ENCODE measurements at regions not wholly inside any gene's neighbourhood (a gene's known extent, or its start where the extent isn't known, plus 50 kb on each side); places are given as distances from the start of the nearest gene placed in this dataset.

DNA sequence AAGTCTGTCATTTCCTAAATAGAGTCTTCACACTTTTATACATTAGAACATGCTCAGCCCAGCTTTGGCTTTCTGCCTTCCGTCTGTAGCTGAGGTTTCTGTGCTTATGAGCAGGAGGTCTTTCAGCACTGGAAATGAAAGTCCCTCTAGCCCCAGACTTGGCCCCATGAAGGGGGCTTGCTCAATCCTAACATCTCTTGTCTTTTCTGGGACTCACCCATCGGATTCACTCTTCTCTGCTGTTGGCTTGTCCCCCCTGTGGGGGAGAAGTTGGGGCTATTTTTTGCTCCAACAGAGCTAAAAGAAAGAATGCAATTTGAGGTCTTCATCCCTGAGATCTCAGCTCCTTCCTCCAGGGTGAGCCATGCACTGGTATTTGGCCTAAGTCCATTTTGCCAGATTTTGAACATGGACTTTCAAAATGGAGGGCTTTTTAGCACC is 177.7 kb downstream of the MRPL14 start:
- intact Hi-C loops (cut with DNase I) = no loop called here
- Histone ChIP-seq H3K4me3 (no peak overlapping the region), H3K4me1 (no peaks in the 10 kb centered on the region), H3K36me3 (no peaks in the 10 kb centered on the region), H3K9me3 (peaks cover 0 to 4% (median under 1%) of the 10 kb centered on the region in 4 donors), H3K27me3 (no peaks in the 10 kb centered on the region), H3K27ac (no peak overlapping the region)
- 80 to 90% methylated on average over 2 of the region's 2 CpGs for WGBS, 2 donors
- TF ChIP-seq EP300 (IDR thresholded peaks at IDR 0.05) = no peak
- TF ChIP-seq POLR2AphosphoS5 (IDR thresholded peaks at IDR 0.05) = no peak
- no peak for TF ChIP-seq POLR2A (IDR thresholded peaks at IDR 0.05)
- TF ChIP-seq, protein P1, sequence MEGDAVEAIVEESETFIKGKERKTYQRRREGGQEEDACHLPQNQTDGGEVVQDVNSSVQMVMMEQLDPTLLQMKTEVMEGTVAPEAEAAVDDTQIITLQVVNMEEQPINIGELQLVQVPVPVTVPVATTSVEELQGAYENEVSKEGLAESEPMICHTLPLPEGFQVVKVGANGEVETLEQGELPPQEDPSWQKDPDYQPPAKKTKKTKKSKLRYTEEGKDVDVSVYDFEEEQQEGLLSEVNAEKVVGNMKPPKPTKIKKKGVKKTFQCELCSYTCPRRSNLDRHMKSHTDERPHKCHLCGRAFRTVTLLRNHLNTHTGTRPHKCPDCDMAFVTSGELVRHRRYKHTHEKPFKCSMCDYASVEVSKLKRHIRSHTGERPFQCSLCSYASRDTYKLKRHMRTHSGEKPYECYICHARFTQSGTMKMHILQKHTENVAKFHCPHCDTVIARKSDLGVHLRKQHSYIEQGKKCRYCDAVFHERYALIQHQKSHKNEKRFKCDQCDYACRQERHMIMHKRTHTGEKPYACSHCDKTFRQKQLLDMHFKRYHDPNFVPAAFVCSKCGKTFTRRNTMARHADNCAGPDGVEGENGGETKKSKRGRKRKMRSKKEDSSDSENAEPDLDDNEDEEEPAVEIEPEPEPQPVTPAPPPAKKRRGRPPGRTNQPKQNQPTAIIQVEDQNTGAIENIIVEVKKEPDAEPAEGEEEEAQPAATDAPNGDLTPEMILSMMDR (IDR thresholded peaks at IDR 0.05) = no peak
- no peak for DNase-seq

DNA sequence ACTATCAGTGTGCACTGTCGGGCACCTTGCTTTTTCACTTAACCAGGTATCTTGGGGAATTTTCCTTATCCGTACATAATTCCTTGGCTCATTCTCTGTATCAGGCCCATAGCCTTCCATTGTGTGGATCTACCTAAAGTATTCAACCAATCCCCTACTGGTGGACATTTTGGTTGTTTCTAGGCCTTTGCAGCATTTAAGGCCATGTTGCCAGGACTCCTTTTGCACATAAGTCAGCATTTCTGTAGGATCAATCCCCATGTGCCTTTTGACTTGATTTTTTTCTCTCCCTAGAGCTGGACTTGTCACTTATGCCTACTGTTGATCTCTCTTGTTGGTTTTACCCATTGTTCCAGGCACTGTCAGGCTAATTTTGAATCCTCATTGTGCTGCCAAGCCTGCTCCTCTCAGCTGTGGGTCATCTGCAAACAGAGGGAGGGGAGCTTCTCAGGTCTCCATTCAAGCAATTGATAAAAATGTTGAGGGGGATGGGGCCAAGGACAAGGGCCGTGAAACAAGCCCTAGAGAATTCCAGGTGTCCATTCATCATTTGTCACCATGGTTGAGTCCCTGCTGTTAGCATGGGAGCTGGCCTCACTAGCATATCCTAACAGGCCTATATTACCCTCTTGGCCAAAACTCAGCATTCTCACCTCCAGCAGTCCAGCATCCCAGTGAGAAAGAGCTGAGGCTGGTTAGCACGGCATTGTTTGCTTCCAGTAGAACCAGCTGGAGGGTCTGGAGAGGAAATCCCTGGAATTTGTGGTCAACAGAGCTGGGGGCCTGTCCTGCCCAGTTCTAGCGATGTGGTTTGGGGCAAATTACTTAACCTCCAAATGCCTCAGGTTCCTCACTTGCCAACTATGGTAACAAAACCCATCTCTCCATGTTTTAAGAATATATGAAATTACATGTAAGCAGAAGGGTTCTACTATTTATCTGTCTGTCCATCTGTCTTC is 178.4 kb downstream of the MRPL14 start:
- intact Hi-C loops (cut with DNase I) = no loop called here
- no peak overlapping the region for H3K27ac ChIP-seq
- H3K36me3 ChIP-seq = no peaks in the 10 kb centered on the region
- TF ChIP-seq, protein P1 (IDR thresholded peaks at IDR 0.05) = no peak
- TF ChIP-seq POLR2A (IDR thresholded peaks at IDR 0.05) (no peak), EP300 (IDR thresholded peaks at IDR 0.05) (no peak), POLR2AphosphoS5 (IDR thresholded peaks at IDR 0.05) (no peak)
- H3K27me3 ChIP-seq = no peaks in the 10 kb centered on the region
- peaks cover 0 to 4% (median under 1%) of the 10 kb centered on the region in 4 donors for H3K9me3 ChIP-seq
- WGBS, 2 donors = 91 to 94% methylated on average over 5 of the region's 5 CpGs
- DNase-seq = peak; percentile 29
- H3K4me3 ChIP-seq = no peak overlapping the region
- no peaks in the 10 kb centered on the region for H3K4me1 ChIP-seq

DNA sequence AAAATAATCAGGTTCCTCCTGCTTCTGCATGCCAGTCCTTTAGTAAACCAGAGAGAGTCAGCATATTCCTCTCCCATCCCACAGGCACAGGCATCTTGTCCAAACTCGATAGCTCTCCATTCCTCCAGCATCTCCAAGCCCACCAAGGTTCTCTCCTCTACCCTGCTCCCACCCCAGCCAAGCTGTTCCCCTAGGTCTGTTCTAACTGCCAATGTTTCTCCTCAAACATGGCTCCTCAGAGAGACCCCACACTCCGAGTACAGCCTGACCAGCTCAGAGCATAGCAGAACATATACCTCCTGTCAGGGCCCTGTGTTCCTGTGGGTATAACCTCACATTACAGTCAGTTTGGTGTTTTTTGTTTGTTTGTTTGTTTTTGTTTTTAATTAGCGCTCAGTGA is 177.8 kb downstream of the VEGFA start:
- intact Hi-C loops (cut with DNase I) = no loop called here

DNA sequence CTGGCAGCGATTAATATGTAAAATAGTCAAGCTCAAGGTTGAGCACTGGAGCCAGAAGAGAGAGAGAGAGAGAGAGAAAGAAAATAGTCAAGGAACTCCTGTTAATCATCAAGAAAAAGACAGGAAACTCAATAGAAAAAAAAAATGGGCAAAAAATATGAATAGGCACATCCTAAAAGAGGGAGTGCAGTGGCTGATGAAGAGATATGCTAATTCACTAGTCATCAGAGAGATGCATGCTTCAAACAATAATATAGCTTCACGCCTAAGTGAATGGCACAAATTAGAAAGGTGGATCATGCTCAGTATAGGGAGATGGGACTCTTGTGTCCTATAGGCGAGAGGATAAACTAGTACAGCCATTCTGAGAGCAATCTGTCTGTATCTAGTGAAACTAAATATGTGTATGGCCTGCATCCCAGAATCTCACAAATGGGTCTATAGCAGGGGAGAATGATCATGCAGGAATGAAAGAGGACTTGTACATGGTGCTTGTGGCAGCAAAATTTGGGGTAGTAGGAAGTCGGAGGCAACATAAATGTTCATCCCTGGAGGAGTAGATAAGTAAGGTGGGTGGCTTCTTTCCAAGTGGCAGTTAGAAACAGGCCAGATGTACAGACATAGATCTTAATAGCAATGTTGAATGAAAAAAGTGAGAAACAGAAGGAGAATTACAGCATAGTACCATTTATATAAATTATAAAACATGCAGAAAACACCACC is 176.8 kb downstream of the VEGFA start:
- no peaks in the 10 kb centered on the region for H3K36me3 ChIP-seq
- WGBS, 2 donors = 94 to 95% methylated on average over 4 of the region's 4 CpGs
- intact Hi-C loops (cut with DNase I) = no loop called here
- TF ChIP-seq POLR2A (IDR thresholded peaks at IDR 0.05) (no peak), POLR2AphosphoS5 (IDR thresholded peaks at IDR 0.05) (no peak), EP300 (IDR thresholded peaks at IDR 0.05) (no peak)
- TF ChIP-seq, protein P1 (IDR thresholded peaks at IDR 0.05) = no peak
- DNase-seq = no peak
- H3K4me3 ChIP-seq = no peak overlapping the region
- H3K4me1 ChIP-seq = no peaks in the 10 kb centered on the region
- H3K27ac ChIP-seq = no peak overlapping the region
- no peaks in the 10 kb centered on the region for H3K27me3 ChIP-seq
- H3K9me3 ChIP-seq = peaks cover 0 to 4% (median under 1%) of the 10 kb centered on the region in 4 donors

More for the DNA sequence above, 177.8 kb downstream of the VEGFA start:
- TF ChIP-seq POLR2A (IDR thresholded peaks at IDR 0.05) (no peak), POLR2AphosphoS5 (IDR thresholded peaks at IDR 0.05) (no peak), EP300 (IDR thresholded peaks at IDR 0.05) (no peak)
- TF ChIP-seq, protein P1 (IDR thresholded peaks at IDR 0.05) = no peak
- WGBS, 2 donors = 89 to 96% methylated on average over 3 of the region's 3 CpGs
- Histone ChIP-seq H3K4me3 (no peak overlapping the region), H3K9me3 (peaks cover 0 to 4% (median under 1%) of the 10 kb centered on the region in 4 donors), H3K27me3 (no peaks in the 10 kb centered on the region), H3K27ac (no peak overlapping the region), H3K36me3 (no peaks in the 10 kb centered on the region), H3K4me1 (no peaks in the 10 kb centered on the region)
- peak; percentile 22 for DNase-seq

Data from sigmoid colon (tissue), 6 donors.